Osteoblast (primary cell): ENCODE measurements at regions not wholly inside any gene's neighbourhood (a gene's known extent, or its start where the extent isn't known, plus 50 kb on each side); places are given as distances from the start of the nearest gene placed in this dataset.

Experiments used
- DNase-seq: peaks from one replicate; pipeline ENCODE4 v3.0.0; 2011; ENCODE audit warnings: low spot score, mixed read lengths; ENCODE audit not compliant: insufficient read length; ENCODE audit errors: missing footprints
- H2AFZ ChIP-seq: 2 replicates; pipeline ENCODE4 v1.6.0; 2011; ENCODE audit warnings: mild to moderate bottlenecking, low read length
- H3K27ac ChIP-seq: 2 replicates; pipeline ENCODE4 v1.5.1; 2011; ENCODE audit warnings: mild to moderate bottlenecking, low read depth, low read length, moderate library complexity
- H3K27me3 ChIP-seq: 2 replicates; pipeline ENCODE4 v1.6.0; 2012; ENCODE audit warnings: mild to moderate bottlenecking, control low read depth, inconsistent platforms, low read length, moderate library complexity; ENCODE audit not compliant: insufficient read depth
- H3K36me3 ChIP-seq: 2 replicates; pipeline ENCODE4 v1.5.1; 2011; ENCODE audit warnings: mild to moderate bottlenecking, low read length, control low read depth, moderate library complexity; ENCODE audit not compliant: insufficient read depth
- H3K4me1 ChIP-seq: 2 replicates; pipeline ENCODE4 v1.5.1; 2011; ENCODE audit warnings: mild to moderate bottlenecking, low read length, control low read depth, moderate library complexity; ENCODE audit not compliant: insufficient read depth
- H3K4me2 ChIP-seq: 2 replicates; pipeline ENCODE4 v1.6.0; 2011; ENCODE audit warnings: mild to moderate bottlenecking, low read length; ENCODE audit not compliant: insufficient read depth
- H3K4me3 ChIP-seq: fragments of 200-600 bp; sonication (generic); 3 replicates; pipeline ENCODE4 v1.5.1; 2012; ENCODE audit warnings: mild to moderate bottlenecking, low read length, inconsistent platforms; ENCODE audit not compliant: insufficient read depth
- H3K79me2 ChIP-seq: 2 replicates; pipeline ENCODE4 v1.6.0; 2012; ENCODE audit warnings: mild to moderate bottlenecking, low read length, control low read depth, inconsistent platforms; ENCODE audit not compliant: insufficient read depth
- H3K9me3 ChIP-seq: 2 replicates; pipeline ENCODE4 v1.5.1; 2011; ENCODE audit warnings: low read depth, low read length, control low read depth
- H4K20me1 ChIP-seq: 2 replicates; pipeline ENCODE4 v1.6.0; 2012; ENCODE audit warnings: mild to moderate bottlenecking, low read length, control low read depth; ENCODE audit not compliant: insufficient read depth
- CTCF ChIP-seq: IDR thresholded peaks from 2 replicates; pipeline ENCODE4 v1.5.1; 2011; ENCODE audit warnings: mild to moderate bottlenecking, low read depth, low read length, moderate library complexity; ENCODE audit errors: extremely low read depth

- no peak for DNase-seq
- Histone ChIP-seq H3K27ac (no peak overlapping the region), H3K79me2 (no peaks in the 10 kb centered on the region), H3K27me3 (no peaks in the 10 kb centered on the region), H3K4me1 (no peaks in the 10 kb centered on the region), H4K20me1 (no peaks in the 10 kb centered on the region), H2AFZ (no peak overlapping the region), H3K36me3 (no peaks in the 10 kb centered on the region), H3K9me3 (no peaks in the 10 kb centered on the region), H3K4me3 (no peak overlapping the region), H3K4me2 (no peak overlapping the region)
- TF ChIP-seq CTCF = no peak
Observed at GRCh38 chr12:42968426-42968825, 378.9 kb upstream of the PRICKLE1 start.

DNA sequence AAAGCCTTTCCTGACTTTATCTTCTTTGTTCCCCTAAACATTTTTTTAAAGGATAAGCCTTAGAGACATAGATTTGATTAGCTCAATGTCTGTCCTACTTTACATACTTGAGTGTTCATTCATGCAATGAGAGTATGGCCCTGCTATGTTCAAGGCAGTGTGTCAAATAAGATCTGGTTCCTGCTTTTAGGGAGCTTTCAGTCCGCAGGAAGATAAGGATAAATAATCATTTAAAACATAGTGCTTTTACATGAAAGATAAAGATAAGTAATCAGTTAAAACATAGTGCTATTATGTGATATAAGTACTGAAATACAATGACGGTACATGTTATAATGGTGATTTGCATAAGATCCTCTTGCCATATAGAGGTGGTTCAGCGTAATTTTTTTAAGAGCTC, 378.3 kb upstream of the PRICKLE1 start:
- Histone ChIP-seq H3K36me3 (no peaks in the 10 kb centered on the region), H3K9me3 (no peaks in the 10 kb centered on the region), H2AFZ (no peak overlapping the region), H3K4me1 (no peaks in the 10 kb centered on the region), H3K4me3 (no peak overlapping the region), H3K79me2 (no peaks in the 10 kb centered on the region), H3K27me3 (no peaks in the 10 kb centered on the region), H3K4me2 (no peak overlapping the region), H3K27ac (no peak overlapping the region), H4K20me1 (no peaks in the 10 kb centered on the region)
- TF ChIP-seq CTCF = no peak
- no peak for DNase-seq

- no peaks in the 10 kb centered on the region for H4K20me1 ChIP-seq
- H3K4me3 ChIP-seq = no peak overlapping the region
- DNase-seq = no peak
- peaks cover 16% of the 10 kb centered on the region for H3K4me1 ChIP-seq
- H3K27me3 ChIP-seq = no peaks in the 10 kb centered on the region
- H3K9me3 ChIP-seq = no peaks in the 10 kb centered on the region
- no peaks in the 10 kb centered on the region for H3K36me3 ChIP-seq
- H3K79me2 ChIP-seq = no peaks in the 10 kb centered on the region
- H3K27ac ChIP-seq = no peak overlapping the region
- no peak for TF ChIP-seq CTCF
- H2AFZ ChIP-seq = no peak overlapping the region
- no peak overlapping the region for H3K4me2 ChIP-seq
Observed at GRCh38 chr12:42963988-42964387, 374.4 kb upstream of the PRICKLE1 start.

GRCh38 chr12:42962384-42962783, 372.8 kb upstream of the PRICKLE1 start:
- no peaks in the 10 kb centered on the region for H3K27me3 ChIP-seq
- no peak for TF ChIP-seq CTCF

More at GRCh38 chr12:42962384-42962783, 372.8 kb upstream of the PRICKLE1 start:
- Histone ChIP-seq H3K4me3 (no peak overlapping the region), H3K4me2 (no peak overlapping the region), H3K9me3 (no peaks in the 10 kb centered on the region), H4K20me1 (no peaks in the 10 kb centered on the region), H3K79me2 (no peaks in the 10 kb centered on the region), H3K27ac (no peak overlapping the region), H3K4me1 (peaks cover 16% of the 10 kb centered on the region), H2AFZ (no peak overlapping the region), H3K36me3 (no peaks in the 10 kb centered on the region)
- no peak for DNase-seq
